Neural cell (in vitro differentiated cells): ENCODE measurements at regions not wholly inside any gene's neighbourhood (a gene's known extent, or its start where the extent isn't known, plus 50 kb on each side); places are given as distances from the start of the nearest gene placed in this dataset.

Source experiments
- H2AFZ ChIP-seq: fragments of 200-600, 300-800 bp; sonication (generic), shearing (Covaris generic); 2 replicates; pipeline ENCODE4 v1.6.0; 2014; ENCODE audit warnings: low read depth, mild to moderate bottlenecking, antibody characterized with exemption, low read length, moderate library complexity
- H3F3A ChIP-seq: fragments of 200-600 bp; shearing (Covaris generic); 2 replicates; pipeline ENCODE4 v1.6.1; 2016; ENCODE audit warnings: mild to moderate bottlenecking, moderate library complexity, mixed read lengths, antibody characterized with exemption, low read length; ENCODE audit not compliant: insufficient read depth, poor library complexity, severe bottlenecking
- H3K27ac ChIP-seq: fragments of 200-600, 300-800 bp; sonication (generic), shearing (Covaris generic); 2 replicates; pipeline ENCODE4 v1.5.1; 2014; ENCODE audit warnings: mild to moderate bottlenecking, low read length, moderate library complexity
- H3K27me3 ChIP-seq: fragments of 300-800, 200-600 bp; sonication (generic), shearing (Covaris generic); 2 replicates; pipeline ENCODE4 v1.6.0; 2014; ENCODE audit warnings: mild to moderate bottlenecking, low read depth, low read length, moderate library complexity; ENCODE audit not compliant: insufficient read depth
- H3K36me3 ChIP-seq: fragments of 300-800, 200-600 bp; sonication (generic), shearing (Covaris generic); 2 replicates; pipeline ENCODE4 v1.5.1; 2014; ENCODE audit warnings: mild to moderate bottlenecking, antibody characterized with exemption, low read length, moderate library complexity; ENCODE audit not compliant: insufficient read depth
- H3K4me2 ChIP-seq: fragments of 300-800, 200-600 bp; sonication (generic), shearing (Covaris generic); 2 replicates; pipeline ENCODE4 v1.6.0; 2014; ENCODE audit warnings: mild to moderate bottlenecking, low read length
- H3K4me3 ChIP-seq: fragments of 300-800, 200-600 bp; sonication (generic), shearing (Covaris generic); 2 replicates; pipeline ENCODE4 v1.5.1; 2014; ENCODE audit warnings: mild to moderate bottlenecking, low read length, moderate library complexity
- H3K79me2 ChIP-seq: fragments of 200-600 bp; shearing (Covaris generic); replicated peaks from 2 replicates; pipeline ENCODE4 v1.6.0; 2014; ENCODE audit warnings: mild to moderate bottlenecking, low read length, moderate library complexity; ENCODE audit not compliant: insufficient read depth
- H3K9ac ChIP-seq: fragments of 300-800, 200-600 bp; sonication (generic), shearing (Covaris generic); 2 replicates; pipeline ENCODE4 v1.6.1; 2016; ENCODE audit warnings: mild to moderate bottlenecking, low read length, mixed read lengths
- H3K9me2 ChIP-seq: fragments of 200-600 bp; shearing (Covaris generic); 2 replicates; pipeline ENCODE4 v1.6.1; 2016; ENCODE audit warnings: mild to moderate bottlenecking, low read length, mixed read lengths; ENCODE audit not compliant: insufficient read depth
- H3K9me3 ChIP-seq: fragments of 200-600, 300-800 bp; sonication (generic), shearing (Covaris generic); 2 replicates; pipeline ENCODE4 v1.6.1; 2016; ENCODE audit warnings: mild to moderate bottlenecking, mixed run types, low read length, moderate library complexity, mixed read lengths
- H4K20me1 ChIP-seq: fragments of 200-600 bp; shearing (Covaris generic); 2 replicates; pipeline ENCODE4 v1.6.1; 2016; ENCODE audit warnings: mild to moderate bottlenecking, mixed run types; ENCODE audit not compliant: insufficient read depth
- EP300 ChIP-seq: fragments of 450-650 bp; conservative IDR thresholded peaks from 2 replicates; pipeline ENCODE4 v1.6.1; 2014; ENCODE audit warnings: antibody characterized with exemption, mild to moderate bottlenecking, moderate library complexity; ENCODE audit not compliant: poor library complexity, severe bottlenecking
- EZH2 ChIP-seq: fragments of 200-600, 300-800 bp; shearing (Covaris generic), sonication (generic); IDR thresholded peaks from 2 replicates; pipeline ENCODE4 v1.6.1; 2014; ENCODE audit warnings: antibody characterized with exemption, low read length, borderline replicate concordance, mild to moderate bottlenecking; ENCODE audit not compliant: insufficient read depth, poor library complexity, severe bottlenecking
- MXI1 ChIP-seq: fragments of 450-650 bp; conservative IDR thresholded peaks from 2 replicates; pipeline ENCODE4 v1.6.1; 2014; ENCODE audit warnings: antibody characterized with exemption, mild to moderate bottlenecking; ENCODE audit not compliant: poor library complexity, severe bottlenecking
- RAD21 ChIP-seq: fragments of 450-650 bp; conservative IDR thresholded peaks from 2 replicates; pipeline ENCODE4 v1.6.1; 2014; ENCODE audit warnings: antibody characterized with exemption, mild to moderate bottlenecking, moderate library complexity
- SMC3 ChIP-seq: fragments of 450-650 bp; conservative IDR thresholded peaks from 2 replicates; pipeline ENCODE4 v1.6.1; 2014; ENCODE audit warnings: antibody characterized with exemption, mild to moderate bottlenecking, moderate library complexity; ENCODE audit not compliant: poor library complexity
- TAF1 ChIP-seq: IDR thresholded peaks from 2 replicates; pipeline ENCODE4 v1.6.1; 2012; ENCODE audit warnings: low read depth
- TF ChIP-seq, protein P1 (sequence below): fragments of 450-650 bp; IDR thresholded peaks from 2 replicates; pipeline ENCODE4 v1.5.1; 2014; ENCODE audit warnings: antibody characterized with exemption, mild to moderate bottlenecking, moderate library complexity; ENCODE audit not compliant: poor library complexity, severe bottlenecking
- TF ChIP-seq, protein P2 (sequence below): IDR thresholded peaks from 2 replicates; pipeline ENCODE4 v1.6.1; 2012; ENCODE audit warnings: borderline replicate concordance

DNA sequence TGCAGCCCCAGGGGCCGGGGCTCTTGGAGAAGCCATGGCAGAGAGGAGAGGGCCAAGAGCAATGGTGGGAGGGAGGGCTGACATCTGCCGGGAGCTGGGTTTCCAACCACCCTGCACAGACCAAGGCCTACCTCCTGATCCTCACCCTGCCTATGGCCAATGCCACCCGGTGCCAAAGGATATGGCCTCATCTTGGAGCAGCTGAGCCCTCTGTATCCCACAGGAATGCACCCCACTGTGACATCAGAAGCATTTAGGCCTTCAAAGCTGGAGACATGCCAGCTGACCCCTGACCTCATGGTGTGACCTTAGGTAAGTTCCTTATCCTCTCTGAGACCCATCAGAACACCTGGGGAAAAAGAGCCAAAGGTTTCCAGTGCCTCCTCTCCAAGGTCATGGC lies 113.6 kb upstream of the ZMIZ1 start:
- H3K4me3 ChIP-seq, result no peak overlapping the region
- no peak for TF ChIP-seq EZH2
- no peak for TF ChIP-seq SMC3
- no peak for TF ChIP-seq TAF1
- TF ChIP-seq MXI1, result no peak
- TF ChIP-seq RAD21, result no peak
- no peak overlapping the region for H2AFZ ChIP-seq
- H3K9ac ChIP-seq, result no peak overlapping the region
- H3K9me2 ChIP-seq, result no peaks in the 10 kb centered on the region
- no peaks in the 10 kb centered on the region for H3K27me3 ChIP-seq
- H4K20me1 ChIP-seq, result no peaks in the 10 kb centered on the region
- no peak overlapping the region for H3K27ac ChIP-seq
- no peaks in the 10 kb centered on the region for H3K79me2 ChIP-seq
- H3K36me3 ChIP-seq, result no peaks in the 10 kb centered on the region
- no peaks in the 10 kb centered on the region for H3F3A ChIP-seq
- no peaks in the 10 kb centered on the region for H3K9me3 ChIP-seq
- no peak overlapping the region for H3K4me2 ChIP-seq

DNA sequence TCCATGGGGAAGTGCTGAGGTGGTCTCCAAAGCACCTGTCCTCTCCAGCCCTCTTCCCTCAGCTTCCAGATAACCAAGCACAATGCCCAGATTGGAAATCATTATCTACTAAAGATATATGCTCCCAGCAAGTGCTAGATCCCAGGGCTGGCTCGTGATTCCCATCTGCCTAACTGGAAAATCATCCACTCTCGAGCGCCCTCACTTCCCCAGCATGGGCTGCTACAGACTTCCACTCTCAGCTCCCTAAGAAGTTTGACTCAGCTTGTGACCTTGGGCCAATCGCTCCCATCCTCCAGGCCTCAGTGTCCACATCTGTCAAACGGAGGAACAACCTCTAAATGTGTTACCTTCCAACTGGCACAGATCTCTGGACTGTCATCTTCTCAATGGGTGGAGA lies 112.4 kb upstream of the ZMIZ1 start:
- no peaks in the 10 kb centered on the region for H3F3A ChIP-seq
- H2AFZ ChIP-seq, result no peak overlapping the region
- no peak overlapping the region for H3K27ac ChIP-seq
- no peaks in the 10 kb centered on the region for H3K79me2 ChIP-seq
- H3K4me3 ChIP-seq, result no peak overlapping the region
- H4K20me1 ChIP-seq, result no peaks in the 10 kb centered on the region
- no peaks in the 10 kb centered on the region for H3K27me3 ChIP-seq
- no peak overlapping the region for H3K9ac ChIP-seq
- no peaks in the 10 kb centered on the region for H3K36me3 ChIP-seq
- H3K9me3 ChIP-seq, result no peaks in the 10 kb centered on the region
- no peaks in the 10 kb centered on the region for H3K9me2 ChIP-seq
- TF ChIP-seq TAF1, result no peak
- TF ChIP-seq MXI1, result no peak
- no peak for TF ChIP-seq EZH2
- no peak overlapping the region for H3K4me2 ChIP-seq

DNA sequence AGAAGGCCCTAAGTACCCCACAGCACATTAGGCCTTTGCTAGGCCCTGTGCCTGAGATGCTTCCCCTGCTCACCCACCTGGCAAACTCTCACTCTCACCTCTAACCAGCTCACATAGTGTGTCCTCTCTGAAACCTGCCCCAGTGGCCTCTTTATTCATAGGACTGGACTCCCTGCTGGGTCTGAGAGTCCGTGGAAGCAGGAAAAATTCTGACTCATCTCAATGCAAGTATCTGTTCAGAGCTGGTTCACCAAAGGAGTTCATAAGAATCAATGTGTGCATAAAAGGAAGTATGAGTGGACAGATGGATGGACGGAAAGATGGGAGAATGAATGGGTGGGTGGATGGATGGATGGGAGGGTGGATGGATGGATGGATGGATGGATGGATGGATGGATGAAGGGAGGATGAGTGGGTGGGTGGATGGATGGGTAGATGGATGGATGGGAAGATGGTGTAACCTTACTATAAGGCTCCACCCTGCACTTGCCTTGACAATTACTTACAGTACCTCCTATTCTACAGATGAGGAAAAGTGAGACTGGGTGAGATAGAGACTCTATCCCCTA lies 111.2 kb upstream of the ZMIZ1 start:
- H3K27ac ChIP-seq, result no peak overlapping the region
- no peaks in the 10 kb centered on the region for H3K79me2 ChIP-seq
- H3K9me2 ChIP-seq, result no peaks in the 10 kb centered on the region
- H3K36me3 ChIP-seq, result no peaks in the 10 kb centered on the region
- H4K20me1 ChIP-seq, result no peaks in the 10 kb centered on the region
- H3K4me3 ChIP-seq, result no peak overlapping the region
- no peak overlapping the region for H3K4me2 ChIP-seq
- TF ChIP-seq, protein P1, sequence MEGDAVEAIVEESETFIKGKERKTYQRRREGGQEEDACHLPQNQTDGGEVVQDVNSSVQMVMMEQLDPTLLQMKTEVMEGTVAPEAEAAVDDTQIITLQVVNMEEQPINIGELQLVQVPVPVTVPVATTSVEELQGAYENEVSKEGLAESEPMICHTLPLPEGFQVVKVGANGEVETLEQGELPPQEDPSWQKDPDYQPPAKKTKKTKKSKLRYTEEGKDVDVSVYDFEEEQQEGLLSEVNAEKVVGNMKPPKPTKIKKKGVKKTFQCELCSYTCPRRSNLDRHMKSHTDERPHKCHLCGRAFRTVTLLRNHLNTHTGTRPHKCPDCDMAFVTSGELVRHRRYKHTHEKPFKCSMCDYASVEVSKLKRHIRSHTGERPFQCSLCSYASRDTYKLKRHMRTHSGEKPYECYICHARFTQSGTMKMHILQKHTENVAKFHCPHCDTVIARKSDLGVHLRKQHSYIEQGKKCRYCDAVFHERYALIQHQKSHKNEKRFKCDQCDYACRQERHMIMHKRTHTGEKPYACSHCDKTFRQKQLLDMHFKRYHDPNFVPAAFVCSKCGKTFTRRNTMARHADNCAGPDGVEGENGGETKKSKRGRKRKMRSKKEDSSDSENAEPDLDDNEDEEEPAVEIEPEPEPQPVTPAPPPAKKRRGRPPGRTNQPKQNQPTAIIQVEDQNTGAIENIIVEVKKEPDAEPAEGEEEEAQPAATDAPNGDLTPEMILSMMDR, result no peak
- TF ChIP-seq MXI1 (no peak), EZH2 (no peak)
- no peak overlapping the region for H3K9ac ChIP-seq
- H3K9me3 ChIP-seq, result no peaks in the 10 kb centered on the region
- H3K27me3 ChIP-seq, result no peaks in the 10 kb centered on the region
- no peak overlapping the region for H2AFZ ChIP-seq
- H3F3A ChIP-seq, result no peaks in the 10 kb centered on the region

DNA sequence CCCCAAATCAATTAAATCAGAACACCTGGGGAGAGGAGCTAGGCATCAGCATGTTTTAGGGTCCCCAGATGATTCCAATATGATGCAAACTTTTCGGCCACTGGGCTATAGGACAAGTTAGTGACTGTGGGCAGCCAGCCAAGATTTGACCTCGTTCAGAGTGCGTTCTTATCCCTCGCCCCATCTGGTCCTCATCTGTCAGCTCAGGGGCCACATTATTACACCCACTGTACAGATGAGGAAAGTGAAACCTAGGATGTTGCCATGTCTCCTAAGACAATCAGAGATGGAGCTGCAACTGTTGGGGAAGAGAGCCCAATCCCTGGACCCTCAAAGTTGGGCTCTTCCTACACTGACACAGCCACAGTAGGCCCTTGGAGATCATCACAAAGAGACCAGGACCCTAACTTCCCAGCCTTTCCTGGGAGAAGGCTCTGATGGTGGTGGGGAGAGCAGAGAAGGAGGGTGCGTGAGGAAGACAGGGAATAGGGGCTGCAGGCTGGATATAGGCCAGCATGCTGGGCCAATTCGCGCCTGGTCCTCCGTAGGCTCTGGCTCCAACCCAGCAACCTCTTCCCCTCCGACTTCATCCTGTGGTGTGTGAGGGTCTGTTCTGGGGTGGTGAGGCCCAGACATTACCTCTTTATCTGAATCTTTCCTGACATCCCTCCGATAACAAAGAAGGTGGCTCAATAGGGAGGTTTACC lies 109.4 kb upstream of the ZMIZ1 start:
- Histone ChIP-seq H3K27ac (no peak overlapping the region), H3K79me2 (no peaks in the 10 kb centered on the region)
- TF ChIP-seq, protein P1, result no peak
- TF ChIP-seq RAD21, result no peak
- TF ChIP-seq EP300, result no peak
- TF ChIP-seq MXI1, result no peak
- no peak for TF ChIP-seq TAF1
- no peak for TF ChIP-seq SMC3
- TF ChIP-seq, protein P2, sequence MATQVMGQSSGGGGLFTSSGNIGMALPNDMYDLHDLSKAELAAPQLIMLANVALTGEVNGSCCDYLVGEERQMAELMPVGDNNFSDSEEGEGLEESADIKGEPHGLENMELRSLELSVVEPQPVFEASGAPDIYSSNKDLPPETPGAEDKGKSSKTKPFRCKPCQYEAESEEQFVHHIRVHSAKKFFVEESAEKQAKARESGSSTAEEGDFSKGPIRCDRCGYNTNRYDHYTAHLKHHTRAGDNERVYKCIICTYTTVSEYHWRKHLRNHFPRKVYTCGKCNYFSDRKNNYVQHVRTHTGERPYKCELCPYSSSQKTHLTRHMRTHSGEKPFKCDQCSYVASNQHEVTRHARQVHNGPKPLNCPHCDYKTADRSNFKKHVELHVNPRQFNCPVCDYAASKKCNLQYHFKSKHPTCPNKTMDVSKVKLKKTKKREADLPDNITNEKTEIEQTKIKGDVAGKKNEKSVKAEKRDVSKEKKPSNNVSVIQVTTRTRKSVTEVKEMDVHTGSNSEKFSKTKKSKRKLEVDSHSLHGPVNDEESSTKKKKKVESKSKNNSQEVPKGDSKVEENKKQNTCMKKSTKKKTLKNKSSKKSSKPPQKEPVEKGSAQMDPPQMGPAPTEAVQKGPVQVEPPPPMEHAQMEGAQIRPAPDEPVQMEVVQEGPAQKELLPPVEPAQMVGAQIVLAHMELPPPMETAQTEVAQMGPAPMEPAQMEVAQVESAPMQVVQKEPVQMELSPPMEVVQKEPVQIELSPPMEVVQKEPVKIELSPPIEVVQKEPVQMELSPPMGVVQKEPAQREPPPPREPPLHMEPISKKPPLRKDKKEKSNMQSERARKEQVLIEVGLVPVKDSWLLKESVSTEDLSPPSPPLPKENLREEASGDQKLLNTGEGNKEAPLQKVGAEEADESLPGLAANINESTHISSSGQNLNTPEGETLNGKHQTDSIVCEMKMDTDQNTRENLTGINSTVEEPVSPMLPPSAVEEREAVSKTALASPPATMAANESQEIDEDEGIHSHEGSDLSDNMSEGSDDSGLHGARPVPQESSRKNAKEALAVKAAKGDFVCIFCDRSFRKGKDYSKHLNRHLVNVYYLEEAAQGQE, result no peak
- no peak for TF ChIP-seq EZH2

More for the DNA sequence above, 109.4 kb upstream of the ZMIZ1 start:
- Histone ChIP-seq H3K9me3 (no peaks in the 10 kb centered on the region), H3F3A (no peaks in the 10 kb centered on the region), H3K9me2 (no peaks in the 10 kb centered on the region), H3K9ac (no peak overlapping the region), H3K36me3 (no peaks in the 10 kb centered on the region), H2AFZ (no peak overlapping the region), H3K27me3 (no peaks in the 10 kb centered on the region), H3K4me3 (no peak overlapping the region), H3K4me2 (no peak overlapping the region), H4K20me1 (no peaks in the 10 kb centered on the region)
